HL-60 (cell line): ENCODE measurements at regions not wholly inside any gene's neighbourhood (a gene's known extent, or its start where the extent isn't known, plus 50 kb on each side); places are given as distances from the start of the nearest gene placed in this dataset.

Source experiments
- POLR2AphosphoS5 ChIP-seq: IDR thresholded peaks from 2 replicates; pipeline ENCODE4 v1.6.1; 2012; ENCODE audit warnings: low read depth
- TF ChIP-seq, protein P1 (sequence below): IDR thresholded peaks from one replicate; pipeline ENCODE4 v1.5.1; 2011; ENCODE audit warnings: low read length, control low read depth, inconsistent platforms; ENCODE audit not compliant: insufficient read depth
- TF ChIP-seq, protein P2 (sequence below): IDR thresholded peaks from 2 replicates; pipeline ENCODE4 v1.6.1; 2012; ENCODE audit warnings: low read depth; ENCODE audit not compliant: insufficient replicate concordance

DNA sequence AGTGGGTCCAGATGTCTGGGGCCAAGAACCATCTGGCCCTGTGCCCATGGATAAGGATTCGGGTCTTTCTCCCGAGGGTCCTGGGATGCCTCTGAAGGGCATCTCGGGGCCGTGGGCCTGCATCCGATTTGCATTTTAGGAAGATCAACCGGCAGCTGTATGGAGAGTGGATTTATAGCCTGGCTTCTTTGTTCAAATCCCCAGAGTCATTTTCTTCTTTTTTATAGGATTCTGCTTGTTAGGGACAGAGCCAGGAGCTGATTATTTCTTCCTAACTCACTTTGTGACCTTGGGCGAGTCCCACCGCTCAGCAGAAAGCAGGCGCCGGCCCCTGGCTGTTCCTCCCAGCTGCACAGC, 52.9 kb upstream of the APCDD1L start:
- TF ChIP-seq, protein P1, sequence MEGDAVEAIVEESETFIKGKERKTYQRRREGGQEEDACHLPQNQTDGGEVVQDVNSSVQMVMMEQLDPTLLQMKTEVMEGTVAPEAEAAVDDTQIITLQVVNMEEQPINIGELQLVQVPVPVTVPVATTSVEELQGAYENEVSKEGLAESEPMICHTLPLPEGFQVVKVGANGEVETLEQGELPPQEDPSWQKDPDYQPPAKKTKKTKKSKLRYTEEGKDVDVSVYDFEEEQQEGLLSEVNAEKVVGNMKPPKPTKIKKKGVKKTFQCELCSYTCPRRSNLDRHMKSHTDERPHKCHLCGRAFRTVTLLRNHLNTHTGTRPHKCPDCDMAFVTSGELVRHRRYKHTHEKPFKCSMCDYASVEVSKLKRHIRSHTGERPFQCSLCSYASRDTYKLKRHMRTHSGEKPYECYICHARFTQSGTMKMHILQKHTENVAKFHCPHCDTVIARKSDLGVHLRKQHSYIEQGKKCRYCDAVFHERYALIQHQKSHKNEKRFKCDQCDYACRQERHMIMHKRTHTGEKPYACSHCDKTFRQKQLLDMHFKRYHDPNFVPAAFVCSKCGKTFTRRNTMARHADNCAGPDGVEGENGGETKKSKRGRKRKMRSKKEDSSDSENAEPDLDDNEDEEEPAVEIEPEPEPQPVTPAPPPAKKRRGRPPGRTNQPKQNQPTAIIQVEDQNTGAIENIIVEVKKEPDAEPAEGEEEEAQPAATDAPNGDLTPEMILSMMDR: no peak
- no peak for TF ChIP-seq POLR2AphosphoS5
- TF ChIP-seq, protein P2, sequence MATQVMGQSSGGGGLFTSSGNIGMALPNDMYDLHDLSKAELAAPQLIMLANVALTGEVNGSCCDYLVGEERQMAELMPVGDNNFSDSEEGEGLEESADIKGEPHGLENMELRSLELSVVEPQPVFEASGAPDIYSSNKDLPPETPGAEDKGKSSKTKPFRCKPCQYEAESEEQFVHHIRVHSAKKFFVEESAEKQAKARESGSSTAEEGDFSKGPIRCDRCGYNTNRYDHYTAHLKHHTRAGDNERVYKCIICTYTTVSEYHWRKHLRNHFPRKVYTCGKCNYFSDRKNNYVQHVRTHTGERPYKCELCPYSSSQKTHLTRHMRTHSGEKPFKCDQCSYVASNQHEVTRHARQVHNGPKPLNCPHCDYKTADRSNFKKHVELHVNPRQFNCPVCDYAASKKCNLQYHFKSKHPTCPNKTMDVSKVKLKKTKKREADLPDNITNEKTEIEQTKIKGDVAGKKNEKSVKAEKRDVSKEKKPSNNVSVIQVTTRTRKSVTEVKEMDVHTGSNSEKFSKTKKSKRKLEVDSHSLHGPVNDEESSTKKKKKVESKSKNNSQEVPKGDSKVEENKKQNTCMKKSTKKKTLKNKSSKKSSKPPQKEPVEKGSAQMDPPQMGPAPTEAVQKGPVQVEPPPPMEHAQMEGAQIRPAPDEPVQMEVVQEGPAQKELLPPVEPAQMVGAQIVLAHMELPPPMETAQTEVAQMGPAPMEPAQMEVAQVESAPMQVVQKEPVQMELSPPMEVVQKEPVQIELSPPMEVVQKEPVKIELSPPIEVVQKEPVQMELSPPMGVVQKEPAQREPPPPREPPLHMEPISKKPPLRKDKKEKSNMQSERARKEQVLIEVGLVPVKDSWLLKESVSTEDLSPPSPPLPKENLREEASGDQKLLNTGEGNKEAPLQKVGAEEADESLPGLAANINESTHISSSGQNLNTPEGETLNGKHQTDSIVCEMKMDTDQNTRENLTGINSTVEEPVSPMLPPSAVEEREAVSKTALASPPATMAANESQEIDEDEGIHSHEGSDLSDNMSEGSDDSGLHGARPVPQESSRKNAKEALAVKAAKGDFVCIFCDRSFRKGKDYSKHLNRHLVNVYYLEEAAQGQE: no peak
